ENCODE measurements at regions not wholly inside any gene's neighbourhood (a gene's known extent, or its start where the extent isn't known, plus 50 kb on each side); places are given as distances from the start of the nearest gene placed in this dataset.

GRCh38 chr12:127287256-127287655 lies 979.7 kb upstream of the TMEM132C start:
- peaks cover 0 to 3% (median 0%) of the 10 kb centered on the region in 3 donors for H3K9me3 ChIP-seq (ENCODE audit: control extremely low read depth in 1 of 3, control insufficient read depth in 2 of 3, insufficient read depth in 1 of 3, low read length in 2 of 3)
- H3K79me2 ChIP-seq (ENCODE audit: control insufficient read depth, insufficient read depth, low read length), result no peaks in the 10 kb centered on the region
- TF ChIP-seq EZH2 (IDR thresholded peaks at IDR 0.05; ENCODE audit: borderline replicate concordance, insufficient read depth, low read depth, low read length, poor library complexity, severe bottlenecking), result no peak
- no peak for TF ChIP-seq CTCF (IDR thresholded peaks at IDR 0.05)
- CTCF ChIA-PET, result no interaction called here
- no peaks in the 10 kb centered on the region for H3K27me3 Mint-ChIP-seq
- no peak overlapping the region for H3K4me3 Mint-ChIP-seq
- no peaks in the 10 kb centered on the region for H3K27me3 ChIP-seq (replicated peaks in 1 of 4; ENCODE audit: control extremely low read depth in 1 of 4, control insufficient read depth in 3 of 4, insufficient read depth in 4 of 4, low read length in 3 of 4)
- no peak overlapping the region for H2AFZ ChIP-seq (ENCODE audit: insufficient read depth, low read depth, low read length, poor library complexity, severe bottlenecking)
- intact Hi-C loops (cut with micrococcal nuclease), result no loop called here
- H3K4me3 ChIP-seq (ENCODE audit: control extremely low read depth in 1 of 5, extremely low read depth in 1 of 5, insufficient read depth in 1 of 5, low read depth in 2 of 5, low read length in 4 of 5), result no peak overlapping the region
- H3K27ac ChIP-seq (ENCODE audit: low read length in 2 of 2), result no peak overlapping the region
- H3K9me3 Mint-ChIP-seq (ENCODE audit: insufficient read depth), result no peaks in the 10 kb centered on the region
- no peak overlapping the region for H3K9ac ChIP-seq (ENCODE audit: low read length)
- no peaks in the 10 kb centered on the region for H3K36me3 ChIP-seq (replicated peaks in 1 of 2; ENCODE audit: control extremely low read depth in 1 of 2, control insufficient read depth in 1 of 2, extremely low read depth in 1 of 2, insufficient read depth in 2 of 2, low read length in 1 of 2)
- no peaks in the 10 kb centered on the region for H3K4me1 Mint-ChIP-seq
- no peak overlapping the region for H3K27ac Mint-ChIP-seq
- WGBS (ENCODE audit: insufficient coverage), result 94% methylated on average over 11 of the region's 11 CpGs
- H3K4me2 ChIP-seq (replicated peaks; ENCODE audit: low read depth, low read length, poor library complexity, severe bottlenecking), result no peak overlapping the region
- POLR2A ChIA-PET, result no interaction called here
- H4K20me1 ChIP-seq (ENCODE audit: control insufficient read depth, insufficient read depth, low read length, poor library complexity, severe bottlenecking), result no peaks in the 10 kb centered on the region
- ATAC-seq (ENCODE audit: low read depth) (no peak), DNase-seq (no peak)
- H3K4me1 ChIP-seq (ENCODE audit: control insufficient read depth in 2 of 2, insufficient read depth in 2 of 2, low read length in 2 of 2), result no peaks in the 10 kb centered on the region

- 68% methylated on average over 2 of the region's 5 CpGs for WGBS (ENCODE audit: insufficient coverage)
These were observed 976.7 kb upstream of the TMEM132C start for GRCh38 chr12:127290251-127290650.

More at GRCh38 chr12:127290251-127290650, 976.7 kb upstream of the TMEM132C start:
- H3K27ac ChIP-seq (ENCODE audit: low read length in 2 of 2), result no peak overlapping the region
- H3K4me1 Mint-ChIP-seq, result no peaks in the 10 kb centered on the region
- H3K27me3 Mint-ChIP-seq, result no peaks in the 10 kb centered on the region
- no peak overlapping the region for H3K9ac ChIP-seq (ENCODE audit: low read length)
- no peak overlapping the region for H3K27ac Mint-ChIP-seq
- H3K4me2 ChIP-seq (replicated peaks; ENCODE audit: low read depth, low read length, poor library complexity, severe bottlenecking), result no peak overlapping the region
- ATAC-seq (ENCODE audit: low read depth) (no peak), DNase-seq (no peak)
- intact Hi-C loops (cut with micrococcal nuclease), result no loop called here
- CTCF ChIA-PET, result no interaction called here
- TF ChIP-seq EZH2 (IDR thresholded peaks at IDR 0.05; ENCODE audit: borderline replicate concordance, insufficient read depth, low read depth, low read length, poor library complexity, severe bottlenecking) (no peak), CTCF (IDR thresholded peaks at IDR 0.05) (no peak)
- H3K79me2 ChIP-seq (ENCODE audit: control insufficient read depth, insufficient read depth, low read length), result no peaks in the 10 kb centered on the region
- no peaks in the 10 kb centered on the region for H4K20me1 ChIP-seq (ENCODE audit: control insufficient read depth, insufficient read depth, low read length, poor library complexity, severe bottlenecking)
- no peak overlapping the region for H3K4me3 Mint-ChIP-seq
- H3K4me3 ChIP-seq (ENCODE audit: control extremely low read depth in 1 of 5, extremely low read depth in 1 of 5, insufficient read depth in 1 of 5, low read depth in 2 of 5, low read length in 4 of 5), result no peak overlapping the region
- H3K27me3 ChIP-seq (replicated peaks in 1 of 4; ENCODE audit: control extremely low read depth in 1 of 4, control insufficient read depth in 3 of 4, insufficient read depth in 4 of 4, low read length in 3 of 4), result no peaks in the 10 kb centered on the region
- H3K9me3 ChIP-seq (ENCODE audit: control extremely low read depth in 1 of 3, control insufficient read depth in 2 of 3, insufficient read depth in 1 of 3, low read length in 2 of 3), result peaks cover 0 to 15% (median 0%) of the 10 kb centered on the region in 3 donors
- no peaks in the 10 kb centered on the region for H3K9me3 Mint-ChIP-seq (ENCODE audit: insufficient read depth)
- no peaks in the 10 kb centered on the region for H3K4me1 ChIP-seq (ENCODE audit: control insufficient read depth in 2 of 2, insufficient read depth in 2 of 2, low read length in 2 of 2)
- no peaks in the 10 kb centered on the region for H3K36me3 ChIP-seq (replicated peaks in 1 of 2; ENCODE audit: control extremely low read depth in 1 of 2, control insufficient read depth in 1 of 2, extremely low read depth in 1 of 2, insufficient read depth in 2 of 2, low read length in 1 of 2)
- H2AFZ ChIP-seq (ENCODE audit: insufficient read depth, low read depth, low read length, poor library complexity, severe bottlenecking), result no peak overlapping the region
- POLR2A ChIA-PET, result no interaction called here

All from B cell (primary cell).